GM13976 (cell line): ENCODE measurements at regions not wholly inside any gene's neighbourhood (a gene's known extent, or its start where the extent isn't known, plus 50 kb on each side); places are given as distances from the start of the nearest gene placed in this dataset.

Experiments used
- DNase-seq: peaks from one replicate; pipeline ENCODE4 v3.0.0; 2012; ENCODE audit warnings: low spot score
- in situ Hi-C: fragments of 300-500 bp; cut with MboI; formaldehyde crosslinking; loops from one replicate; pipeline ENCODE4 v1.12.0; 2022; ENCODE audit warnings: low sequenced_read_pairs, mixed read lengths, inconsistent platforms; ENCODE audit not compliant: unreplicated experiment
- TF ChIP-seq, protein P1 (sequence below): IDR thresholded peaks from 2 replicates; pipeline ENCODE4 v1.5.1; 2012; ENCODE audit warnings: borderline replicate concordance, mild to moderate bottlenecking; ENCODE audit not compliant: insufficient read depth; ENCODE audit errors: extremely low read depth, missing control alignments, control extremely low read depth

GRCh38 chr9:12183321-12183720, 509.9 kb upstream of the TYRP1 start:
- TF ChIP-seq, protein P1, sequence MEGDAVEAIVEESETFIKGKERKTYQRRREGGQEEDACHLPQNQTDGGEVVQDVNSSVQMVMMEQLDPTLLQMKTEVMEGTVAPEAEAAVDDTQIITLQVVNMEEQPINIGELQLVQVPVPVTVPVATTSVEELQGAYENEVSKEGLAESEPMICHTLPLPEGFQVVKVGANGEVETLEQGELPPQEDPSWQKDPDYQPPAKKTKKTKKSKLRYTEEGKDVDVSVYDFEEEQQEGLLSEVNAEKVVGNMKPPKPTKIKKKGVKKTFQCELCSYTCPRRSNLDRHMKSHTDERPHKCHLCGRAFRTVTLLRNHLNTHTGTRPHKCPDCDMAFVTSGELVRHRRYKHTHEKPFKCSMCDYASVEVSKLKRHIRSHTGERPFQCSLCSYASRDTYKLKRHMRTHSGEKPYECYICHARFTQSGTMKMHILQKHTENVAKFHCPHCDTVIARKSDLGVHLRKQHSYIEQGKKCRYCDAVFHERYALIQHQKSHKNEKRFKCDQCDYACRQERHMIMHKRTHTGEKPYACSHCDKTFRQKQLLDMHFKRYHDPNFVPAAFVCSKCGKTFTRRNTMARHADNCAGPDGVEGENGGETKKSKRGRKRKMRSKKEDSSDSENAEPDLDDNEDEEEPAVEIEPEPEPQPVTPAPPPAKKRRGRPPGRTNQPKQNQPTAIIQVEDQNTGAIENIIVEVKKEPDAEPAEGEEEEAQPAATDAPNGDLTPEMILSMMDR = no peak
- no peak for DNase-seq
- in situ Hi-C loops = no loop called here

- no peak for DNase-seq
- TF ChIP-seq, protein P1 = no peak
Observed at GRCh38 chr9:12185856-12186255, 507.3 kb upstream of the TYRP1 start.

GRCh38 chr9:12191630-12192029, 501.6 kb upstream of the TYRP1 start:
- TF ChIP-seq, protein P1 = no peak
- in situ Hi-C loops = no loop called here
- DNase-seq = no peak

More at GRCh38 chr9:12185856-12186255, 507.3 kb upstream of the TYRP1 start:
- in situ Hi-C loops = no loop called here

- TF ChIP-seq, protein P1 = no peak
- DNase-seq = no peak
- in situ Hi-C loops = no loop called here
Observed at GRCh38 chr9:12194731-12195130, 498.5 kb upstream of the TYRP1 start.

GRCh38 chr9:12195456-12195855, 497.7 kb upstream of the TYRP1 start:
- in situ Hi-C loops = no loop called here
- TF ChIP-seq, protein P1 = no peak
- DNase-seq = no peak

- TF ChIP-seq, protein P1 = no peak
- in situ Hi-C loops = no loop called here
- DNase-seq = no peak
Observed at GRCh38 chr9:12204512-12204911, 488.7 kb upstream of the TYRP1 start.

- DNase-seq = no peak
- TF ChIP-seq, protein P1 = no peak
- in situ Hi-C loops = no loop called here
Observed at GRCh38 chr9:12212860-12213259, 480.3 kb upstream of the TYRP1 start.
